GM12872 (cell line): ENCODE measurements at regions not wholly inside any gene's neighbourhood (a gene's known extent, or its start where the extent isn't known, plus 50 kb on each side); places are given as distances from the start of the nearest gene placed in this dataset.

Experiments
- CTCF ChIP-seq: IDR thresholded peaks from 3 replicates; pipeline ENCODE4 v1.5.1; 2011; ENCODE audit warnings: low read depth, mild to moderate bottlenecking, low read length, moderate library complexity; ENCODE audit not compliant: insufficient read depth

GRCh38 chr14:48586099-48586498 lies 910.7 kb upstream of the MDGA2 start:
- TF ChIP-seq CTCF: no peak

DNA sequence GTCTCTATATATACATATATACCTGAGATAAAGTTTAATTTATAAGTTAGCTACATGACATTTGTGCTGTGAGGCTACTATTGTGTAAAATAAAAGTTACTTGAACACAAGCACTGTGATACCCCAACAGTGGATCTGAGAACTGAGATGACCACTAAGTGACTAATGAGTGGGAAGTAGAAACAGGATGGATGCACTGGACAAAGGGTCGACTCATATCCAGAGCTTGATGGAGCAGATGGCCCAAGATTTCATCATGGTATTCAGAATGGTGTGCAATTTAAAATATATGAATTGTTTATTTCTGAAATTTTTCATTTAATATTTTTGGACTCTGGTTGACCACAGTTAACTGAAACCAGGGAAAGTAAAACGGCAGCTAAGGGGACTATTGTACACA lies 908.6 kb upstream of the MDGA2 start:
- no peak for TF ChIP-seq CTCF

DNA sequence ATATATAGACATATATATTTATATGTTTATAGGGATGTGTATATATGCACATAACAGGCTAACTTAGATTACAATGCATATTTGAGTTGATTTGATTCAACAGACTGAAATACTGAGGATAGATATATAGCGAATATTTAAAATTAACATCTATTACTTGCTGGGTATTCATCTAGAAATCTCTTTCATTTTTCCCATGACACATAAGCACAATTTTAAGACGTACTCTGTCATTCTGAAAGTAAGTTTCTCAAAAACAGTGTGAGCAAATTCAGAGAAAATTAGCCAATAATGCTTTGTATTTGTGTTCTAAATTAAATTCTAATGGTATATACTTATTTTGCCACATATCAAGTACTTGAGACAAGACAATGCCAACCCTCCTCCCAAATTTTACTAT lies 907.5 kb upstream of the MDGA2 start:
- TF ChIP-seq CTCF: no peak

- TF ChIP-seq CTCF: no peak
These were observed 905.3 kb upstream of the MDGA2 start for GRCh38 chr14:48580692-48581091.

DNA sequence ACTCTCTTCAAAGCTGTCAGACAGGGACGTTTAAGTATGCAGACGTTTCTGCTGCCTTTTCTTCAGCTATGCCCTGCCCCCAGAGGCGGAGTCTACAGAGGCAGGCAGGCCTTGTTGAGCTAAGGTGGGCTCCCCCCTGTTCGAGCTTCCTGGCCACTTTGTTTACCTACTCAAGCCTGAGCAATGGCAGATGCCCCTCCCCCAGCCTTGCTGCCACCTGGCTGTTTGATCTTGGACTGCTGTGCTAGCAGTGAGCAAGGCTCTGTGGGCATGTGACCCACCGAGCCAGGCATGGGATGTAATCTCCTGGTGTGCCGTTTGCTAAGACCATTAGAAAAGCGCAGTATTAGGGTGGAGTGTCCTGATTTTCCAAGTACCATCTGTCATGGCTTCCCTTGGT lies 900.4 kb upstream of the MDGA2 start:
- no peak for TF ChIP-seq CTCF

GRCh38 chr14:48568688-48569087 lies 893.3 kb upstream of the MDGA2 start:
- TF ChIP-seq CTCF: no peak

DNA sequence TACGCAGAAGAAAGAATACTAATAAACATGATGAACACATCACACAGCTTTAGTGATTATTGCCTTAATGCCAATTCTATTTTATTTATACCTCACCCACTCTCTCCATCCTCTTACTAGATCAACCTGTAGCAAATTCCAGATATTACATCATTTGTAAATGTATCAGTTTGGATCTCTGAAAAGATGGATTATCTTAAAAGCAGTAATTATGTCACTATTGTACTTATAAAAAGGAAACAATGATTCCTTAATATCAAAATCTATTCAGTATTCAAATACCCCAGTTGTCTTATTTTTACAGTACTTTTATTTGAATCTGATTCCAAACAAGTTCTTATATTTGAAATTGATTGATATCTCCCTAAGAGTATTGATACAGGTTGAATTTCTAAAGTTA lies 892.8 kb upstream of the MDGA2 start:
- no peak for TF ChIP-seq CTCF

DNA sequence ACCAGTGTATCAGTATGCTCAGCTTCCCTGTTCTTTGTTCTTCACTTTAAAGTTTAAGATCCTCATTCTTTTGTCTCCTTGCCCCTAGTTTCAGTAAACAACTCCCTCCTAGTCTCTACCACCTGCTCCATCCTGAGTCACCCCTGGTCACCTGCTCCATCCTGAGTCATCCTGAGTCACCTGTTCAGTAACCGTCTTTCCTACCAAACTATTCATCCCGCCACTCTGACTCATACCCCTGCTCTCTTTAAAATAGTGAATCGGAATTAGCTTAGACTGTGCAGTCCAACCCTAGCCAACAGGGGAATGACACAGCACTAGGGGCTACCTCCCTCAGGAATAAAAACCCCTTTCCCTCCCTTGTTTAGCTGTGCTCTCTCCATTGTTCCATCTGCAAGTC lies 888.1 kb upstream of the MDGA2 start:
- TF ChIP-seq CTCF: no peak
